ENCODE measurements at regions not wholly inside any gene's neighbourhood (a gene's known extent, or its start where the extent isn't known, plus 50 kb on each side); places are given as distances from the start of the nearest gene placed in this dataset.
A peak's percentile ranks its signal among the peaks of the same experiment; 100 is the strongest.

GRCh38 chr7:131010717-131011431 is 276.9 kb upstream of the KLF14 start:
- Histone ChIP-seq H4K20me1 (ENCODE audit: control insufficient read depth, insufficient read depth, low read length, poor library complexity, severe bottlenecking) (peaks cover 52% of the 10 kb centered on the region), H3K9ac (ENCODE audit: low read length) (no peak overlapping the region), H2AFZ (ENCODE audit: insufficient read depth, low read depth, low read length, poor library complexity, severe bottlenecking) (no peak overlapping the region), H3K9me3 (ENCODE audit: control extremely low read depth in 1 of 3, control insufficient read depth in 2 of 3, insufficient read depth in 1 of 3, low read length in 2 of 3) (no peaks in the 10 kb centered on the region), H3K4me1 (ENCODE audit: control insufficient read depth in 2 of 2, insufficient read depth in 2 of 2, low read length in 2 of 2) (peaks cover 55 to 57% of the 10 kb centered on the region in 2 donors), H3K36me3 (replicated peaks in 1 of 2; ENCODE audit: control extremely low read depth in 1 of 2, control insufficient read depth in 1 of 2, extremely low read depth in 1 of 2, insufficient read depth in 2 of 2, low read length in 1 of 2) (peaks cover 0 to 15% of the 10 kb centered on the region in 2 experiments), H3K4me3 (ENCODE audit: control extremely low read depth in 1 of 5, extremely low read depth in 1 of 5, insufficient read depth in 1 of 5, low read depth in 2 of 5, low read length in 4 of 5) (no peak overlapping the region), H3K4me2 (replicated peaks; ENCODE audit: low read depth, low read length, poor library complexity, severe bottlenecking) (peak overlapping the region; percentile 37), H3K27me3 (replicated peaks in 1 of 4; ENCODE audit: control extremely low read depth in 1 of 4, control insufficient read depth in 3 of 4, insufficient read depth in 4 of 4, low read length in 3 of 4) (no peaks in the 10 kb centered on the region), H3K79me2 (ENCODE audit: control insufficient read depth, insufficient read depth, low read length) (peaks cover 97% of the 10 kb centered on the region), H3K27ac (ENCODE audit: low read length in 2 of 2) (peak overlapping the region in 1 of 2 donors; percentile 54)
- Mint-ChIP-seq H3K4me1 (peaks cover 84% of the 10 kb centered on the region), H3K27me3 (no peaks in the 10 kb centered on the region), H3K9me3 (ENCODE audit: insufficient read depth) (no peaks in the 10 kb centered on the region), H3K4me3 (peak overlapping the region; percentile 37), H3K27ac (peak overlapping the region; percentile 81)
- ChIA-PET POLR2A (no interaction called here), CTCF (interaction anchor here (0.7 to 1.5 kb wide), 2 partner anchors 28 to 114 kb away, joined by 3 to 7 read pairs; no protein-coding TSS in a partner anchor)
- ATAC-seq (ENCODE audit: low read depth) (no peak), DNase-seq (no peak)
- intact Hi-C loops (cut with micrococcal nuclease) = no loop called here
- TF ChIP-seq EZH2 (IDR thresholded peaks at IDR 0.05; ENCODE audit: borderline replicate concordance, insufficient read depth, low read depth, low read length, poor library complexity, severe bottlenecking) = no peak
- TF ChIP-seq, protein P1, sequence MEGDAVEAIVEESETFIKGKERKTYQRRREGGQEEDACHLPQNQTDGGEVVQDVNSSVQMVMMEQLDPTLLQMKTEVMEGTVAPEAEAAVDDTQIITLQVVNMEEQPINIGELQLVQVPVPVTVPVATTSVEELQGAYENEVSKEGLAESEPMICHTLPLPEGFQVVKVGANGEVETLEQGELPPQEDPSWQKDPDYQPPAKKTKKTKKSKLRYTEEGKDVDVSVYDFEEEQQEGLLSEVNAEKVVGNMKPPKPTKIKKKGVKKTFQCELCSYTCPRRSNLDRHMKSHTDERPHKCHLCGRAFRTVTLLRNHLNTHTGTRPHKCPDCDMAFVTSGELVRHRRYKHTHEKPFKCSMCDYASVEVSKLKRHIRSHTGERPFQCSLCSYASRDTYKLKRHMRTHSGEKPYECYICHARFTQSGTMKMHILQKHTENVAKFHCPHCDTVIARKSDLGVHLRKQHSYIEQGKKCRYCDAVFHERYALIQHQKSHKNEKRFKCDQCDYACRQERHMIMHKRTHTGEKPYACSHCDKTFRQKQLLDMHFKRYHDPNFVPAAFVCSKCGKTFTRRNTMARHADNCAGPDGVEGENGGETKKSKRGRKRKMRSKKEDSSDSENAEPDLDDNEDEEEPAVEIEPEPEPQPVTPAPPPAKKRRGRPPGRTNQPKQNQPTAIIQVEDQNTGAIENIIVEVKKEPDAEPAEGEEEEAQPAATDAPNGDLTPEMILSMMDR (IDR thresholded peaks at IDR 0.05) = no peak
- 45% methylated on average over 1 of the region's 6 CpGs for WGBS (ENCODE audit: insufficient coverage)

DNA sequence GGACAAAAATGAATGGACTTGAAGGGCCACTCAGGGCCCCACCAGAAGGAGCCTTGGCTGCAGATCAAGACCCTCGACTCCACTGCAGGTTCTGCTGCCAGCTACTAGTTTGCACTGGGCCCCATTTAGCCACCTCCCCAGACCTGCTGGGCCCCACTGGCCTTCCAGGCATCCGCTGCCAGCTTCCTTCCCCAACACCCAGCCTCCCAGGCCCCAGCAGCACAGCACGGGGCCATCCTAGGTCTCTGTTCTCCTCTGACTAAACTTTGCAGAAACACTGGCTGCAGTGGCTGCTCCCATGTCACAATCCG is 277.4 kb upstream of the KLF14 start:
- H3K9me3 Mint-ChIP-seq (ENCODE audit: insufficient read depth) = no peaks in the 10 kb centered on the region
- ChIA-PET POLR2A (no interaction called here), CTCF (interaction anchor here (0.7 to 1.9 kb wide), 4 partner anchors 29 to 114 kb away, joined by 3 to 7 read pairs (median 5); no protein-coding TSS in a partner anchor)
- peak overlapping the region; percentile 37 for H3K4me2 ChIP-seq (replicated peaks; ENCODE audit: low read depth, low read length, poor library complexity, severe bottlenecking)
- no peaks in the 10 kb centered on the region for H3K27me3 Mint-ChIP-seq
- no peak overlapping the region for H3K4me3 ChIP-seq (ENCODE audit: control extremely low read depth in 1 of 5, extremely low read depth in 1 of 5, insufficient read depth in 1 of 5, low read depth in 2 of 5, low read length in 4 of 5)
- H3K4me1 ChIP-seq (ENCODE audit: control insufficient read depth in 2 of 2, insufficient read depth in 2 of 2, low read length in 2 of 2) = peaks cover 55 to 57% of the 10 kb centered on the region in 2 donors
- DNase-seq (no peak), ATAC-seq (ENCODE audit: low read depth) (no peak)
- 44% methylated on average over 3 of the region's 4 CpGs for whole genome bisulfite sequencing (ENCODE audit: insufficient coverage)
- peak overlapping the region; percentile 37 for H3K4me3 Mint-ChIP-seq
- H3K27me3 ChIP-seq (replicated peaks in 1 of 4; ENCODE audit: control extremely low read depth in 1 of 4, control insufficient read depth in 3 of 4, insufficient read depth in 4 of 4, low read length in 3 of 4) = no peaks in the 10 kb centered on the region
- H3K36me3 ChIP-seq (replicated peaks in 1 of 2; ENCODE audit: control extremely low read depth in 1 of 2, control insufficient read depth in 1 of 2, extremely low read depth in 1 of 2, insufficient read depth in 2 of 2, low read length in 1 of 2) = peaks cover 0 to 19% of the 10 kb centered on the region in 2 experiments
- H3K27ac ChIP-seq (ENCODE audit: low read length in 2 of 2) = peak overlapping the region in 1 of 2 donors; percentile 54
- H2AFZ ChIP-seq (ENCODE audit: insufficient read depth, low read depth, low read length, poor library complexity, severe bottlenecking) = no peak overlapping the region
- peaks cover 88% of the 10 kb centered on the region for H3K4me1 Mint-ChIP-seq
- H3K27ac Mint-ChIP-seq = peak overlapping the region; percentile 81
- no peaks in the 10 kb centered on the region for H3K9me3 ChIP-seq (ENCODE audit: control extremely low read depth in 1 of 3, control insufficient read depth in 2 of 3, insufficient read depth in 1 of 3, low read length in 2 of 3)
- TF ChIP-seq, protein P1 (IDR thresholded peaks at IDR 0.05) = no peak
- TF ChIP-seq EZH2 (IDR thresholded peaks at IDR 0.05; ENCODE audit: borderline replicate concordance, insufficient read depth, low read depth, low read length, poor library complexity, severe bottlenecking) = no peak
- H3K9ac ChIP-seq (ENCODE audit: low read length) = no peak overlapping the region
- intact Hi-C loops (cut with micrococcal nuclease) = no loop called here
- peaks cover 98% of the 10 kb centered on the region for H3K79me2 ChIP-seq (ENCODE audit: control insufficient read depth, insufficient read depth, low read length)
- peaks cover 57% of the 10 kb centered on the region for H4K20me1 ChIP-seq (ENCODE audit: control insufficient read depth, insufficient read depth, low read length, poor library complexity, severe bottlenecking)

Data from B cell (primary cell).